CD4-positive, alpha-beta T cell treated with Interleukin-6 for 4 hours (primary cell): ENCODE measurements at regions not wholly inside any gene's neighbourhood (a gene's known extent, or its start where the extent isn't known, plus 50 kb on each side); places are given as distances from the start of the nearest gene placed in this dataset.

Source experiments
- DNase-seq: peaks from one replicate; pipeline ENCODE4 v3.0.0-alpha.2; 2020; ENCODE audit warnings: mixed read lengths

DNA sequence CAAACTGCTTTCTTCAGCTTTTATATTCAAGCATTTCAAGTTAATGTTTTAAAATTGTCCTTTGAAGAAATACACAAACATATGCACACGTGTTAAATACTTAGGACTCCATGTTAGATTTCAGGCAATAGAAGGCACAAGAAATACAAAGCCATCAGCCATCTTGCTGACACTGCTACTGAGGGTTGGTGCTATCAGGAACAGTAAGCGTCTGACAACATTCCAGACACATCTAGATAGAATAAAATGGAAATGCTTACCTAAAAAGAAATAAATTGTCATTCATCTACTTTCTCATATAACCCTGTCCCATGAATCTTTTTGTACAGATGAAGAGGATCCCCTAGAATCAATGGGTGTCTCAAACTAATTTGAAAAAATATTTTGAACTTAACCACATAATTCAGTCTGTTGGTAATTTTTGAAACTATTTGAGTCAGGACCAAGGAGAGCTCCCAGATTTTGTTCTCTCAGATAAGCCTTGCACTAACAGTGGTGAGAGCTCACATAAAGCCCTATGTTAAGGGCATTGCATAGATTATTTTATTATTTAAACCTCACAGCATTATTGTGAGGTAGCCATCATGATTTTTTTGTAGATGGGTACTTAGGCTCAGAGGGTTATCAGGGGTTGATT lies 631.1 kb upstream of the POU3F2 start:
- DNase-seq, result no peak

DNA sequence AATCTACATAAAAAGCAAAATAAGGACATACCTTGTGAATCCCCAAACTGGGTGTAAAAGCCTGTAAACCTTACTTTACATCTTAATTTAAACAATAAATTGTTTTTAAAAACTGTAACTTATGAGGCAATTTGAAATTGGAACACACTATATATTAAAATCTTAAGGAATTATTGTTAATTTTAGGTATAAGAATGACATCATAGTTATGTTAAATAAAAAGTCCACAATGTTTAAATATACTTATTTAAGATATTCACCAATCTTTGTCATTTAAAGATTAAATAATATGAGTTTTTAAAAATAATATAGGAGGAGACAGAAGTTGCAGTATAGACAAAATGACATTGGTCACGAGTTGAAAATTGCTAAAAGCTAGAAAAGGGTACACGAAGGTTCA lies 621.9 kb upstream of the POU3F2 start:
- DNase-seq, result no peak

DNA sequence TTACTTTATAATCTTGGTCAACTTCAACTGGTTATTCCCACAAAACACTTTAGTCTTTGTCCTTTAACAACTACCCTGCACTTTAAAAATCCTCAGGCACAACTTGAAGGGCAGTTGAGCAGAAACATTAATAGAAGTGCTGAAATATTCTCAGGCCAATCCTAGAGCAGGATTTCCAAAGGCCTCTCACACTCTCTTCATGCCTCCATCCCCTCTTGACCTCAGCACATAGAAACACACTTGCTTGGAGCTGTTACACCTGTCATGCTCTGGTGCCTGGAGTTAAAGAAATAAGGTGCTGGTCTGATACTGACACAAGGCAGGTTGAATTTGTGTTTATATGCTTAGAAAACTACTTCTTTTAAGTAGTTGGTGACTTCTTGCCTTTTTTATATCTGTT lies 618.8 kb upstream of the POU3F2 start:
- no peak for DNase-seq

DNA sequence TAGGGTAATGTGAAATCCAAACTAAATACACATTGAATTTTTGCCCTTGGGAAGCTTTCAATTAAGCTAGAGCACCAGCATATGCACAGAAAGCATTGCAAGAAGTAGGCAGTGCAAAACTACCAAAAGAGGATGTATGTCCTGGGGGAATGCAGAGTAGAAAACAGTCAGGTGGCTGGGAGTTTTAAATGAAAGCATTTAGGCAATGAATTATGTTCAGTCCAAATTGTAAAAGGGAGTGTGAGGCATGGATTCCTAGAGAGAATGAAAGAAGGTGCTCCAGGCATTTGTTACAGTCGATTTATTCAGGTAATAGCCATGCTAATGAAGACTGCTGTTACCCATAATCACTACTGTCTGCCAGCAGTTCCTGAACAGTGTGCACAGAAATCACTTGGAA lies 604.1 kb upstream of the POU3F2 start:
- no peak for DNase-seq

DNA sequence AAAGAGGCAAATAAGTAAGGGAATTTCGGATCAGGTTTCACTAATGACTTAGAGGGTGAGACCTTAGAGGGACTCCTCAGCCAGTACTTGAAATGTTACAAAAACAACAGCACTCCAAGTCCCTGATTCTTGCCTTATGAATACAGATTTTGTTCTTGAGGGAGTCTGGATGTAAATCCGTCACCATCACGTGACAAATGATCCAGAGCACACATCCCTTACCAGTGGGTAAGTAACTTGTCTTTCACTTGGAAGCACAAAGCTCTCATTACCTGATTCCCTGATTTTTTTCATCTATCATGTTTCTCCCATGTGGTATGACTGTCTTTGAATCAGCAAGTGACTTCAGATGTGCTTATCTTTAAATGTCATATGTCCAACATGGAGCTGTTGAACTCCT lies 595.3 kb upstream of the POU3F2 start:
- DNase-seq, result no peak

DNA sequence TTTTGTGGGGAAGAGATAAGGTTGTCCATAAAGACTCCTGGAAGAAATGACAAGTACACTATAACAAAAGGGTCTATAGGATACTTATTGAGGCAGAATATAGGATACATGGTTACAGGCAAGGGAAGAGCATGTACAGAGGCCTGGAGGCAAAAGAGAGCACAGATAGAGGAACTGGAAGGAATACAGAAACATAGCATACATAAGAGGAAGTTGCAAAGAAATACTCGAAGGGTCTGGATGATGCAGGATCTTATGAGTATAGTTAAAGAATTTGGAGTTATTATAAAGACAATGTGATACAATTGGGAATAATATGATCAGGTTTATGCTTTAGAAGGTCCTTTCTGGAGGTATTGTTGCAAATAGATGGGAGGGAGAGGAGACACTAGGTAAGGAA lies 592.7 kb upstream of the POU3F2 start:
- DNase-seq, result no peak

DNA sequence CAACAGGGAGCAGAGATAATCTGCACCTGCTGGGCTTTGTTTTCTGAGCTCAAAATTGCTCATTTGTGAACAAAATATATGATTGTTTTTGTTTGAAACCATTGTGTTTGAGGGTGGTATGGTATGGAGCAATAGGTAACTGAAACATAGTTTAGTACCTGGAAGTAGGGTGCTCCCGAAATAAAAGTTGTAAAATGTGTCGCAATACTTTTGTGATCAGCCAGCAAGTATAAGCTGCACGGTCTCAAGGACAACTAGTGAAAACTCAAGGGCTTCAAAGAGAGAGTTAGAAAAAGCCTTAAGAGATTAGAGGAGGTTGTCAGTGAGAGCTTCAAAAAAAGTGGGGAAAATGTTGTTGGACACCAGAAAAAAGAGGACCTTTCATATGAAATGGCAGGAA lies 579.8 kb upstream of the POU3F2 start:
- no peak for DNase-seq

DNA sequence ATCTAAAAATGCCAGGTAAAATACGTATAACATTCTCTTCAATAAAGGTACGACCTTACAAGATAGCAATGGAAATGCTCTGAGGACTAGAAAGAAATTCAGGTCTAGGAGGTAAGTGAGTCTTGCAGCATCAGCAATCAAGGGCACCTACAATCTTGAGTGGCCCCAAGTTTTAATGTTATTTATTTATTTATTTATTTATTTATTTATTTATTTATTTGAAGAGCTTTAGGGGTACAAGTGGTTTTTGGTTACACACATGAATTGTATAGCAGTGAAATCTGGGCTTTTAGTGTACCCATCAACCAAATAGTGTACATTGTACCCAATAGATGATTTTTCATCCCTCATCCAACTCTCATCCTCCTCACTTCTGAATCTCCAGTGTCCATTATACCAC lies 574.0 kb upstream of the POU3F2 start:
- no peak for DNase-seq

DNA sequence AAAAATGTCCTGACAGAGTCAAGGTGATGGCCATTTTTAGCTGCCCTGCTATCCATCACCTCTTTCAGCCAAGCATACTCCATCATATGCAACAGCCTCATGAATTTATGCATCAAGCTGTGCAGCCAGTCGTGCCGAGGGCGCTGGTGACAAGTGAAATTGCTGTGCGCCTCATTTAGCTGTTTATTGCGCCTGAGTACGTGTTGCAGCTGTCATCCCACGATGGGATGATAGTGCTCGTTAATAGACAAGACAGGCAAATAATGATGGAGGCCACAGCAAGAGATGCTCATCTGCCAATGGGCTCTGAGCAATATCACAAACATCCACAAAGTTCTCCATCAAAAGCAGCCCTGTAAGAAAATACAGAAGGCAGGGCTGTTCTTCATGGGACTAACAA lies 562.3 kb upstream of the POU3F2 start:
- no peak for DNase-seq

DNA sequence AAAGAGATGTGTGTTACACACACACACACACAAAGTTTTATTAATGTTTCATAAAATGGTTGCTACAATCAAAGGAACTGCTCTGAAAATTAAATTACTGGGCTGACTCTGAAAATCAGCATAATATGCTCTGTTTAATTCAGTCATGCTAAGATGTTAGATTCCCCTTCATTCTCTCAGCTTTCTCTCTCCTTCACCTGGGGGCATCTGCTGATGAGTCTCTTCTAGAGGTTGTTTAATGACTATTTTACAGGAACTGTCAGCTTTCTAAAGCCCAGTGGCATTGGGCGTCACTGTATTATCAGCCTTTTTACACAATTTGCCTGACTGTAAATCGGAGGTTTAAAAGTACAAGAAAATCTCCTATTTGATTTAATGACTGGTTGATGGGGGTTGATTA lies 559.7 kb upstream of the POU3F2 start:
- DNase-seq, result no peak

DNA sequence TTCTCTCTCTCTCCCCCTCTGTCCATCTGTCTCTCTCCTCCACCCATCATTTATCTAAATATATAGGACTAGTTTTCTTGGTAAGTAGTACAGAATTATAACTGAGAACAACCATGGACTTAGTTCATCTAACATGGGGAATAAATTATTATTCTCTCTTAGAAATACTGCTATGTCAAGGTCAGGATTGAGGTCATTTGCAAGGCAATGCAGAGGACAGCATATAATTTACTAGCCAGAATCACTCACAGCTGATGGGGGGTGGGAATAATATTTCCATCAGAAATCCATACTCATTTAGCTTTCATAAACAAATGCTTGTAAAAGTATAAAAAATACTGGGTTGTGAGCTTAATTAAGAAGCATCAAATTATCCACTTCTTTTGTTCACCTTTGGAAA lies 553.9 kb upstream of the POU3F2 start:
- no peak for DNase-seq

DNA sequence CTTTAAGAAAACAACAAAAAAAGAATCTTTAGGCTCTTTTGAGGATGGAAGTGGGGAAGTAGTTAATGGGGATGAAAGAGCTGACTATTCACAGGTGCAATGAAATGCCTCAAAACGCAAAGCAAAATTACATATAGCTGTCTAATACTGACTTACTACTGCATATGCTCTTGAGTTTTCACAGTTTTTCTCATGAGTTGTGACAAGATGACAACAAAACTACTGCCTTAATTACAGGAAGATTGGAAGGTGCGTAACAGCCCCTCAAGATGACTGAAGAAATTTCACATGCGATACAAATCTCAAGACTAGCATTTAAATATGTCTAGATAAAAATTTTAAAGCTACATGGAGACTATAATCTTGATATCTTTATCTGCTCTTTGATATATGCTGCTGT lies 547.8 kb upstream of the POU3F2 start:
- no peak for DNase-seq

DNA sequence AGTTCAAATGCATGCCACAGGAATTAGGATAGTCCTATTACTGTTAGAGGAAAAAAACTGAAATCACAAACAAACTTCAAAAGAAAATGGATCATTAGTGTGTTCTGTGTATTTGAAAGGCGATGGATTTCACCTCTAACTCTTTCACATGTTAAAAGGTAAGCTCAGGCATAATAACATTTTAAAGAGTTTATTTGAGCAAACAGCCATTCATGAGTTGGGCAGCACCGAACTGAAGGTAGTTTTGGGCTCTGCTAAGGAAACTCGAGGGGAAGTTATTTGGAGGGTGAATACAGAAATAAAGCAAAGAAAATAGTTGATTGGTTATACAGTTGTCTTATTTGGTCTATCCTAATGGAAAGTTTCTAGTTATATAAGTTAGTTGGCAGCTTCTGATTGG lies 546.5 kb upstream of the POU3F2 start:
- no peak for DNase-seq

DNA sequence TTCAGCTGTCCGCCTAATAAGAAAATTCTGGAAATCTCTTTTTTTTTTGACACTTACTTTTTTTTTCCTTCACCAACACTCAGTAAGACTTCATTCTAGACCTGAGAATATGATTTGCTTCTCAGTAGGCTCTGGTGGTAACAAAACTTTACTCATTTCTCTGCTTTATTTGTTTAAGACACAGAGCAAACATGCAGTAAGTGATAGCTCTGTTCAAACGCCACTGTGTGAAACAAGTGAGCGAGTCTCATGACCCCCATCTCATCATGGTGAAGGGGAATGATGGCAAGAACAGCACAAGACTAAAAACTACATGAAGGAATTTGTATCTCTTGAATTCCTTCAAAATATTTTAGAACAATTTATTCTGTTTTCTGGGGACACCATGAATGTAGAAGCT lies 541.6 kb upstream of the POU3F2 start:
- no peak for DNase-seq

DNA sequence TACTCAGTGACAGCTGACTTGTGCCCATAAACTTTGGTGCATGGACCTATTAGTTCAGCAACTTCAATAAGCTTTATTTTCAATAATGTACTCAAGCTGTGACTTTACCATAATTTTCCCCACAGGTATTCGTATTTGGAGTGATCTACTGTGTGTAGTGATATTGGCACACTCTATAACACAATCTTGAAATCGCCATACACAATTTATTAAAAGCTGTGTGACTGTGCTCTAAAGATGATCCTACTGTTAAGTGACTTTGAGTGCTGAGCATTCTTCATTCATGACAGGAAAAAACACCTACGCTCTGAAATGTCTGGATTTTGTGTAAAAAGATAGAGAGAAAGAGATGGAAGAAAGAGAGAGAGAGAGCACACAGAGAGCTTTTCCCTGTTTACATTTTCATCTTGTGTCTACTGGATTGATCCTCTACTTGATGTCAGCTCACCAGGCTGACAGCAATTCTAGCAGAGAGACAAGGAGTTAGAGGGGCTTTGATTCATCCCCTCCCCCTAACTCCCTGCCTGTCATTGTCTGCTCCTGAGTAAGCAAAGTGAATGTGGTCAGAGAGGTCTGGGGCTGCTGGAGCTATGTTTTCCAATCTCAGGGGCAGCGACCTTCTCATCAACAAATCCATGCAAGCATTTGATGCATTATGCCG lies 538.7 kb upstream of the POU3F2 start:
- DNase-seq, result no peak

DNA sequence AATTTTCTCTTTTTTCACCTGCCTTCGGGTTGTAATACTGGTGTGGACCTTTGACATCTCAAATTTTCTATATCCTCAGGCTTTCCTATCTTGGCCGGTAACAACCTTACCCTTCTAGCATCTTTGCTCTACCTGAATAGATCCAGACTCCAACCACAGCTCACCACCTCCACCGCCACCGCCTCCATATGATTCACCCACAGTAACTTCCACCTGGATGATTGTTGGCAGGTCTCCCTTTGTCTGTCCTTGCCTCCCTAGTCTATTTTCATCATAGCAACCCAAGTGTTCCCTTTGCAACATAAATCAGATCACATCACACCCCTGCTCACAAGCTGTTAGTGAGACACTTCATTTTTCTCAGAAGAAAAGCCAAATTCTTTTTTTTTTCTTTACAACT lies 525.8 kb upstream of the POU3F2 start:
- DNase-seq, result no peak

DNA sequence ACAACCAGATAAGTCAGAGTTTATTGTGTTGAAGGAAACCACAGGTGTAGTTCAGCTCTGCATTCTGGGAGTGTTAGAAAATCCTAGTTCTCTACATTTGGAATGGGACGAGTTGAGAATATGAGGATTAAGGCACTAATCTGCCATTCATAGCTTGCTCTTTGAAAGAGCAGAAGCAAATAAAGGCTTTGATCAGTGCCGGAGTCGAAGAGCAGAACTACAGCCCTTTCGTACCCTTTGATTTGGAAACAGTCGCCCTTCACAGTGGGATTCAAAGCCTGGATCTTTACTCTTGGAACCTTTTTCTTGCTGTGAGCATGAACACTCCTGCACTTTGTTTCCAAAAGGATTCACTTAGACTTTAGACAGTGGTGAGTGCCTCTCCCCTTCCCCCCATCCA lies 523.9 kb upstream of the POU3F2 start:
- no peak for DNase-seq

DNA sequence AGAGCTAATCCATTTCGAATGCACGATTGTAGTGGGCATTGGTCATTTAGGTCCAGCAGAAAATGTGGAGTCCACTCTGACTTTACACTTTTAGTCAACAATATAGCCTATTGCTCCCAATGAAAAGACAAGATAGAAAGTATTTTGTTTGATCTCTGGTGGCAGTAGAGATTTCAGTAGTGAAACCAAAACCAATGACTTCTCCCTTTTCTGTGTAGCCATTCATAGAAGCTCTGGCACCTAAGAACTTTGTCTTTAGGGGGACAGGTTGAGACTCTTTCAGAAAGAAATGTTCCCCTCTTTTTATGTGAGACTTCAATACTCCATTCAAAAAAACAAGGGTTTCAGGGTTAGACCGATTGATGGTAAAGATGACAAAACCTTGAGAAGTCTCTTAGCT lies 510.8 kb upstream of the POU3F2 start:
- DNase-seq, result no peak

DNA sequence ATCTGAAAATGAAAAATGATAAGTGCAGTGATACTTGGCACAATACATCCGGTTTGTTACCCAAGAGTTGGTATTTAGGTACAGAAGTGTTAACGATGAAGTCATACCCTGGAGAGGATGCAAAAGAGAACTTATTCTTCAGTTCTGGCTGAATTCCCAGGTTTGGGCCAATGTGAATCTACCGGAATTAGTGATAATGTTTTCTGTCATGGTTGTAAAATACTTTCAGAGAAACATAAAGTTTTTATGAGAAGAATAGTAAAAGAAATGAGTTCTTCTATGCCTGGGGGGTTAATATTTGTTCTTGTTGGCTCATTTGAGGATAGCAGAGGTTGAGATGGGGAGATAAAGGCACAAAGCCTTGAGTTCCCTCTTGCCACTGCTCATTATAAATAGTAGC lies 509.9 kb upstream of the POU3F2 start:
- DNase-seq, result no peak

DNA sequence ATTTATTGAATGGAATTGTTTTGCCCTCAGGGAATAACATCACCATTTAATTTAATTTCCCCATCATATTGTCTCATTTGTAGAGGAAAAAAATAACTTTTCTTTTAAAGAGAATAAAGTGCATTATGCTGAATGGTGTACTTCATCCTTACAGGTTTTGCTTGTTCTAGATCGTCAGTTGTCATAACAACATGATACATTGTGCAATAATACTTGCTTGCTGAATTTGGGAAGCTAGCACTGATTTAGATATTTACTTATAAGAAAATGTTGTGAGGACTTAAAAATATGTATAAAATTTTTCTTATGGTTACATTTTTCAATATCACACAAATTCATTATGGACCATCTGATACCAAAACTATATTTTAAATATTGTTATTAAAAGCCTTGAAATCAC lies 509.0 kb upstream of the POU3F2 start:
- no peak for DNase-seq

DNA sequence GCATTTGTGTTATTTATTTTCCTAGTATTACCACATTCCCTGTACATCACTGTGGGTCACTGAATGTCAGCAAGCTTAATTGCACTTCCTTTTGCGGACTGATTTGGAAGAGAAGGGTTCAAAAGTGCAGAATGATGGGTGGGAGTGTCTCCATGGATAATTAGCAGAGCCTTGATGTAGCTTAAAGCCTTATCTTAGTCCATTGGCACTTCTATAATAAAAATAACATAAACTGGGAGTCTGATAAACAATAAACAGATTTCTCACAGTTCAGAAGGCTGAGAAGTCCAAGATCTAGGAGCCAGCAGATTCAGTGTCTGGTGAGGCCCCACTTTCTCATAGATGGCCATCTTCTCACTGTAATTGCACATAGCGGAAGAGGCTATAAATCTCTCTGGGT lies 501.1 kb upstream of the POU3F2 start:
- no peak for DNase-seq

DNA sequence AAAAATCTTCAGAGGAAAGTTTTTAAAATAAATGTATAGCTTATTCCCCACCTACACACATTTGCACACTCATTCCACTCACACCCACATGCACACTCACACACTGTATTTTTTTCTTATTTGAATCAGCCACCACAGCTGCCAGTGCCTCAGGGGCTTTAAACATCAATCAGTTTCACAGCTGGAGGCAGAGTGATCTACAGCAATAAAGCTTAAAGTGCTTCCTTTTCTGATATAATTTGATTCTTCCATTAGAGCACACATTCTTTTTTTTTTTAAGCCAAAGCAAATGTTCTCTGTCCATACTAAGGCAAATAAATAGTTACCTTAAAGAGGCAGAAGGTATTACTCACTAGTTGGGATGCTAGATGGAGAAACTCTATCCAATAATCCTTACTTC lies 498.8 kb upstream of the POU3F2 start:
- no peak for DNase-seq

DNA sequence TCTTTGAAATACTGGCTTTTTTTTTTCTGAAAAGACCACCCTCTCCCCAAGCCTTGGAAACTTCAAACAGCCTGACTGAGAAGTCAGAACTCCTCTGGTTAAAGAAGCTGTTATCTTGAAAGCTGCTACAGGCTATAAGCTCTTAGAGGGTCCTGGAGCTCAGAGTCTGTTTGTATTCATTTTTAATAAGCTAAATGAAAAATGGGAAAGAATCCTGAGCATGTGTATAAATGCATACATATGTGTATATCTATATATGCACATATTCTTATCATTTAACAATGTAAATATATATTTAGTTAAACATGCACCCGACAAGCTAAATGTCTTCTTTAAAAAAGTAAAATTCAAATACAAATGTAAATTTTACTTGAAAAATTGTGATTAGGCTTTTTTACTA lies 494.9 kb upstream of the POU3F2 start:
- DNase-seq, result no peak

DNA sequence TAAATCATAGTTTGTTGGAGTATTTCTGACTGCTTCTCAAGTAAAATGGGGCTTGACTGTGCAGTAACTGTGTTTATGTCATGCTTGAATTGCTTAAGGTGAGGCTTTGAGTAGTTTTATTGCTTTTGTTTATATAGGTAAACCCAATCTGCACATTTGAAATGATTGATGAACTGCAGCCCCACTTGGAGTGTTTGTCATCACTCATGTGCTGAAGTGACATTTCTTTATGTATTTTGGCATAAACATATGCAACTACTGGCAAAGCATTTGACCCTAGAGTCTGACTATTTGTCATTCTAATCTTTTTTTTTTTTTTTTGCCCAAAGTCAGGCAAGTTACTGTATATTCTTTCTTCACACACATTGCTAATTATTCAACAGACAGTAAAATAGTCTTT lies 491.4 kb upstream of the POU3F2 start:
- no peak for DNase-seq

DNA sequence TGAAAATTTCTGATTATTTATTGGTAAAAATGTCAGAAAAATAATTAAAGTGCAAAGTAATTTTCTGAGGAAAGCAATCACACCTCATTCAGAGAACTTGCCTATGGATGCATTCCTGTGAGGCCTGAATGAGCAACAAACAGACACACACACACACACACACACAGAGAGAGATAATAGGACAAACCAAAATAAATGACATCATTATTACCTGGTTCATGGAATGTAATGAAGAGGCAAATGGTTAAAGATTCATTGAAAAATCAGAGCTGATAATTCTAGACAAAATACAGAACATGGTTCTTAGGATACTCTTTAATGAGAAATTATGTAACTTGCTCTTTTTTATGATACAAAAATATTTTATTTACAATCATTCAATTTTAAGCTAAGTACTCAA lies 490.6 kb upstream of the POU3F2 start:
- DNase-seq, result no peak
